OCI-LY7 (cell line): ENCODE measurements at regions not wholly inside any gene's neighbourhood (a gene's known extent, or its start where the extent isn't known, plus 50 kb on each side); places are given as distances from the start of the nearest gene placed in this dataset.

Source experiments
- BruUV-seq: library from RNA; stranded (reverse); fragments of 400-500 nt; replicated peaks from 2 replicates; lab custom pipeline; 2021; lab: Mats Ljungman, UMichigan
- CTCF ChIA-PET: fragments of 300-600 bp; sonication (Branson Sonifier 250); formaldehyde crosslinking; loops from one replicate; lab custom pipeline; 2022; ENCODE audit warnings: antibody characterized with exemption; ENCODE audit not compliant: unreplicated experiment; lab: Charles Lee
- POLR2A ChIA-PET: fragments of 300-600 bp; sonication (Branson Sonifier 250); formaldehyde crosslinking; loops from one replicate; lab custom pipeline; 2022; ENCODE audit warnings: antibody characterized with exemption; lab: Charles Lee
- DNase-seq: peaks from one replicate; pipeline ENCODE4 v3.0.0-alpha.2; 2015; ENCODE audit warnings: low spot score
- H2AFZ ChIP-seq: fragments of 200-600 bp; sonication (generic), shearing (Covaris generic); 2 replicates; pipeline ENCODE4 v1.6.1; 2014; ENCODE audit warnings: mild to moderate bottlenecking, antibody characterized with exemption, low read length, moderate library complexity
- H3K27ac ChIP-seq: fragments of 200-600 bp; sonication (generic); 2 replicates; pipeline ENCODE4 v1.5.1; 2014; ENCODE audit warnings: mixed run types, low read depth, mild to moderate bottlenecking, moderate library complexity, low read length, inconsistent platforms; ENCODE audit not compliant: poor library complexity, severe bottlenecking
- H3K36me3 ChIP-seq: fragments of 200-600 bp; sonication (generic); 2 replicates; pipeline ENCODE4 v1.6.1; 2014; ENCODE audit warnings: mild to moderate bottlenecking, antibody characterized with exemption, low read length, moderate library complexity, mixed read lengths; ENCODE audit not compliant: insufficient read depth
- H3K4me1 ChIP-seq: fragments of 200-600 bp; sonication (generic); 2 replicates; pipeline ENCODE4 v1.5.1; 2014; ENCODE audit warnings: mild to moderate bottlenecking, low read length; ENCODE audit not compliant: insufficient read depth, poor library complexity, severe bottlenecking
- H3K4me2 ChIP-seq: fragments of 200-600 bp; sonication (generic); 2 replicates; pipeline ENCODE4 v1.6.1; 2014; ENCODE audit warnings: mild to moderate bottlenecking, low read length
- H3K4me3 ChIP-seq: fragments of 200-600 bp; sonication (generic); 2 replicates; pipeline ENCODE4 v1.5.1; 2014; ENCODE audit warnings: mild to moderate bottlenecking, low read depth, low read length; ENCODE audit not compliant: poor library complexity, severe bottlenecking
- H3K79me2 ChIP-seq: fragments of 200-600 bp; sonication (generic); 2 replicates; pipeline ENCODE4 v1.6.1; 2016; ENCODE audit warnings: low read depth, mild to moderate bottlenecking, low read length, moderate library complexity, mixed read lengths; ENCODE audit not compliant: insufficient read depth
- H3K9me2 ChIP-seq: fragments of 200-600 bp; sonication (generic); 2 replicates; pipeline ENCODE4 v1.6.1; 2016; ENCODE audit warnings: mild to moderate bottlenecking, low read length, mixed read lengths; ENCODE audit not compliant: insufficient read depth
- H3K9me3 ChIP-seq: fragments of 200-600 bp; sonication (generic); 2 replicates; pipeline ENCODE4 v1.6.1; 2014; ENCODE audit warnings: mild to moderate bottlenecking, mixed run types, low read length, mixed read lengths
- H4K20me1 ChIP-seq: fragments of 200-600 bp; sonication (generic); 2 replicates; pipeline ENCODE4 v1.6.1; 2014; ENCODE audit warnings: mild to moderate bottlenecking, antibody characterized with exemption, low read length, moderate library complexity, mixed read lengths; ENCODE audit not compliant: insufficient read depth
- EZH2phosphoT487 ChIP-seq: fragments of 200-600 bp; sonication (generic); IDR thresholded peaks from 2 replicates; pipeline ENCODE4 v1.6.1; 2018; ENCODE audit warnings: low read depth, borderline replicate concordance, mild to moderate bottlenecking, mixed run types, antibody characterized with exemption, low read length, moderate library complexity, mixed read lengths
- intact Hi-C: fragments of 100-400 bp; cut with micrococcal nuclease; formaldehyde crosslinking; loops from one replicate; pipeline ENCODE4 v1.10.0; 2022; ENCODE audit not compliant: unreplicated experiment
- TF ChIP-seq, protein P1 (sequence below): fragments of 200-600 bp; sonication (generic); conservative IDR thresholded peaks from 2 replicates; pipeline ENCODE4 v1.5.1; 2014; ENCODE audit warnings: mild to moderate bottlenecking, antibody characterized with exemption, low read length, moderate library complexity, mixed read lengths

- intact Hi-C loops = no loop called here
- Histone ChIP-seq H2AFZ (no peak overlapping the region), H3K4me2 (no peak overlapping the region), H3K27ac (no peak overlapping the region), H3K9me2 (no peaks in the 10 kb centered on the region), H3K9me3 (no peaks in the 10 kb centered on the region), H4K20me1 (no peaks in the 10 kb centered on the region), H3K4me1 (no peaks in the 10 kb centered on the region), H3K79me2 (no peaks in the 10 kb centered on the region), H3K4me3 (no peak overlapping the region), H3K36me3 (no peaks in the 10 kb centered on the region)
- ChIA-PET CTCF (no interaction called here), POLR2A (no interaction called here)
- BruUV-seq = no TSS peak
- TF ChIP-seq, protein P1, sequence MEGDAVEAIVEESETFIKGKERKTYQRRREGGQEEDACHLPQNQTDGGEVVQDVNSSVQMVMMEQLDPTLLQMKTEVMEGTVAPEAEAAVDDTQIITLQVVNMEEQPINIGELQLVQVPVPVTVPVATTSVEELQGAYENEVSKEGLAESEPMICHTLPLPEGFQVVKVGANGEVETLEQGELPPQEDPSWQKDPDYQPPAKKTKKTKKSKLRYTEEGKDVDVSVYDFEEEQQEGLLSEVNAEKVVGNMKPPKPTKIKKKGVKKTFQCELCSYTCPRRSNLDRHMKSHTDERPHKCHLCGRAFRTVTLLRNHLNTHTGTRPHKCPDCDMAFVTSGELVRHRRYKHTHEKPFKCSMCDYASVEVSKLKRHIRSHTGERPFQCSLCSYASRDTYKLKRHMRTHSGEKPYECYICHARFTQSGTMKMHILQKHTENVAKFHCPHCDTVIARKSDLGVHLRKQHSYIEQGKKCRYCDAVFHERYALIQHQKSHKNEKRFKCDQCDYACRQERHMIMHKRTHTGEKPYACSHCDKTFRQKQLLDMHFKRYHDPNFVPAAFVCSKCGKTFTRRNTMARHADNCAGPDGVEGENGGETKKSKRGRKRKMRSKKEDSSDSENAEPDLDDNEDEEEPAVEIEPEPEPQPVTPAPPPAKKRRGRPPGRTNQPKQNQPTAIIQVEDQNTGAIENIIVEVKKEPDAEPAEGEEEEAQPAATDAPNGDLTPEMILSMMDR = no peak
- no peak for TF ChIP-seq EZH2phosphoT487
- DNase-seq = no peak
Observed at GRCh38 chr12:43271659-43272058, 280.3 kb downstream of the ADAMTS20 start.

DNA sequence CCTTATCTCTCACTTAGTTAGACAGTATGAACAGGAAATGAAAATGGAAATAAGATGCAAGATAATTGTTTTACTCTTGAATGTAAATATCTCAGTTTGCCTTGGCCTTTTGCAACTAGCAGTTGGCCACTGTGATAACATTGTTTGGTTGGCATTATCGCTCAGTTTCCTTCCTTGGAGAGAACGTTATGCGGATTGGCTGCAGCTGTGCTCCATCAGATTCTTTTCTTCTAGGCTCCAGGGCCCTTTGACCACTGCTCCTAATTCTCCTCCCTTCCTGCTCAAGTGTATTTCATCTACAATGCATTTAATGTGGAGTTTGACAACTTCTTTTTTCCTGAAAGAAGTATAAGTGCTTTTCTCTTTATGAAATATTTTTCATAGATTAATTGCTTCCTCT, 284.2 kb downstream of the ADAMTS20 start:
- no peak overlapping the region for H3K4me3 ChIP-seq
- intact Hi-C loops = no loop called here
- no peak overlapping the region for H3K27ac ChIP-seq
- no peaks in the 10 kb centered on the region for H4K20me1 ChIP-seq
- no peaks in the 10 kb centered on the region for H3K4me1 ChIP-seq
- H3K36me3 ChIP-seq = no peaks in the 10 kb centered on the region
- no peaks in the 10 kb centered on the region for H3K9me2 ChIP-seq
- no peaks in the 10 kb centered on the region for H3K9me3 ChIP-seq
- CTCF ChIA-PET = no interaction called here
- no TSS peak for BruUV-seq
- no peak overlapping the region for H3K4me2 ChIP-seq
- POLR2A ChIA-PET = no interaction called here
- DNase-seq = no peak
- H3K79me2 ChIP-seq = no peaks in the 10 kb centered on the region
- TF ChIP-seq, protein P1 = no peak
- TF ChIP-seq EZH2phosphoT487 = no peak
- no peak overlapping the region for H2AFZ ChIP-seq

- Histone ChIP-seq H4K20me1 (no peaks in the 10 kb centered on the region), H3K4me1 (no peaks in the 10 kb centered on the region), H3K36me3 (no peaks in the 10 kb centered on the region), H3K4me3 (no peak overlapping the region), H3K9me2 (no peaks in the 10 kb centered on the region), H3K79me2 (no peaks in the 10 kb centered on the region), H3K9me3 (no peaks in the 10 kb centered on the region), H3K27ac (no peak overlapping the region), H3K4me2 (no peak overlapping the region), H2AFZ (no peak overlapping the region)
- TF ChIP-seq EZH2phosphoT487 = no peak
- TF ChIP-seq, protein P1 = no peak
- BruUV-seq = no TSS peak
- ChIA-PET CTCF (no interaction called here), POLR2A (interaction anchor here (0.7 to 0.9 kb wide), 2 partner anchors 14 to 38 kb away, joined by 3 read pairs; no protein-coding TSS in a partner anchor)
- intact Hi-C loops = no loop called here
- DNase-seq = no peak
Observed at GRCh38 chr12:43261701-43262100, 290.3 kb downstream of the ADAMTS20 start.
